Gastroesophageal sphincter (tissue), 4 donors: ENCODE measurements at regions not wholly inside any gene's neighbourhood (a gene's known extent, or its start where the extent isn't known, plus 50 kb on each side); places are given as distances from the start of the nearest gene placed in this dataset.

Experiments
- ATAC-seq: fragments of 150-250 bp; one replicate; pipeline ENCODE4 v1.9.1; 2016; ENCODE audit warnings: mild to moderate bottlenecking, moderate library complexity
- H3K27ac ChIP-seq, 4 donors: fragments of 200-600 bp; sonication (generic) in 3 of 4; 1 replicate in 3 of 4; 2 replicates in 1 of 4; pipeline ENCODE4 v1.5.1; 2016 to 2019
- H3K27me3 ChIP-seq: fragments of 200-600 bp; sonication (generic); one replicate; pipeline ENCODE4 v1.5.1; 2019
- H3K36me3 ChIP-seq, 2 donors: fragments of 200-600 bp; sonication (generic); one replicate each; pipeline ENCODE4 v1.5.1; 2019; ENCODE audit warnings: control low read depth in 1 of 2
- H3K4me1 ChIP-seq, 3 donors: fragments of 200-600 bp; sonication (generic); 1 replicate in 2 of 3; 2 replicates in 1 of 3; pipeline ENCODE4 v1.5.1; 2016 to 2019; ENCODE audit warnings: control low read depth in 2 of 3
- H3K4me3 ChIP-seq, 2 donors: fragments of 200-600 bp; sonication (generic); one replicate each; pipeline ENCODE4 v1.5.1; 2019; ENCODE audit warnings: mild to moderate bottlenecking in 1 of 2, moderate library complexity in 1 of 2
- H3K9me3 ChIP-seq, 3 donors: fragments of 200-600 bp; sonication (generic); one replicate each; pipeline ENCODE4 v1.5.1; 2017 to 2019; ENCODE audit warnings: control low read depth in 2 of 3
- CTCF ChIP-seq, 4 experiments: fragments of 200-600 bp in 2 of 4; fragments of 450-650 bp in 2 of 4; sonication (generic) in 1 of 4; IDR thresholded peaks; one replicate each; pipeline ENCODE4 v1.5.1; 2017 to 2019; ENCODE audit warnings: antibody characterized with exemption in 4 of 4, mild to moderate bottlenecking in 2 of 4, moderate library complexity in 2 of 4
- EP300 ChIP-seq: sonication (generic); formaldehyde crosslinking; IDR thresholded peaks from one replicate; pipeline ENCODE4 v1.6.1; 2017; ENCODE audit warnings: antibody characterized with exemption, mild to moderate bottlenecking
- POLR2A ChIP-seq, 2 donors: fragments of 450-650 bp; IDR thresholded peaks; one replicate each; pipeline ENCODE4 v1.6.1; 2017; ENCODE audit warnings: antibody characterized with exemption in 2 of 2, mild to moderate bottlenecking in 2 of 2, moderate library complexity in 1 of 2
- POLR2AphosphoS5 ChIP-seq: sonication (generic); formaldehyde crosslinking; IDR thresholded peaks from one replicate; pipeline ENCODE4 v1.6.1; 2017; ENCODE audit warnings: antibody characterized with exemption
- WGBS, 2 donors: methylation state at CpG; one replicate each; pipeline ENCODE4 v1.1.5; 2018; ENCODE audit warnings: low coverage in 1 of 2; 5-methylcytosine and 5-hydroxymethylcytosine counted together

- WGBS, 2 donors: 97 to 100% methylated on average over 1 to 2 of the region's 2 CpGs
- Histone ChIP-seq H3K4me1 (peaks cover 0 to 8% (median 0%) of the 10 kb centered on the region in 3 donors), H3K36me3 (no peaks in the 10 kb centered on the region), H3K4me3 (no peak overlapping the region), H3K27me3 (no peaks in the 10 kb centered on the region), H3K27ac (no peak overlapping the region), H3K9me3 (no peaks in the 10 kb centered on the region)
- TF ChIP-seq EP300: no peak
- TF ChIP-seq CTCF (IDR thresholded peaks at IDR 0.05): no peak
- no peak for TF ChIP-seq POLR2A (IDR thresholded peaks at IDR 0.05)
- TF ChIP-seq POLR2AphosphoS5: no peak
- ATAC-seq: no peak
These were observed 563.8 kb downstream of the COL12A1 start for GRCh38 chr6:74642101-74642500.

DNA sequence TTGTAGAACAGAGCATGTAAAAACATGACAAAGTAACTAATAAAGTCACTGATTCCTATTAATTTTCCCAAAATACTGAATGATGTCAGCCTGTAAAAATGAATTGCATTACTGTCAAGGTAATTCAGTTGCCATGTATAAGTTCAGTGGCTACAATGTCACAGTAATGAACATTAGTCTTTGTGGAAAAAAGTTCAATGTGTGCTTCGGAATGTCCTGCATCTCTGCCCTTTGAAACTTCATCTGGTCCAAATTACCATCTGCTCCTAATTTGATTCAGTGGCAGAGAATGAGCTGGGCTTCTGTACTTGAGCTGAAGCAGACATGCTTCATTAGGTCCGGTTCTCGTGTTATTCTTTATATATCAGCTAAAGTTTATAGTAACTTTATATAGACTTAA lies 567.4 kb downstream of the COL12A1 start:
- Histone ChIP-seq H3K4me1 (peaks cover 0 to 8% (median 0%) of the 10 kb centered on the region in 3 donors), H3K4me3 (no peak overlapping the region), H3K27me3 (no peaks in the 10 kb centered on the region), H3K9me3 (no peaks in the 10 kb centered on the region), H3K36me3 (no peaks in the 10 kb centered on the region), H3K27ac (no peak overlapping the region)
- no peak for TF ChIP-seq POLR2AphosphoS5
- no peak for TF ChIP-seq POLR2A (IDR thresholded peaks at IDR 0.05)
- TF ChIP-seq EP300: no peak
- no peak for TF ChIP-seq CTCF (IDR thresholded peaks at IDR 0.05)
- WGBS, 2 donors: 20 to 43% methylated on average over 3 of the region's 3 CpGs
- ATAC-seq: no peak

DNA sequence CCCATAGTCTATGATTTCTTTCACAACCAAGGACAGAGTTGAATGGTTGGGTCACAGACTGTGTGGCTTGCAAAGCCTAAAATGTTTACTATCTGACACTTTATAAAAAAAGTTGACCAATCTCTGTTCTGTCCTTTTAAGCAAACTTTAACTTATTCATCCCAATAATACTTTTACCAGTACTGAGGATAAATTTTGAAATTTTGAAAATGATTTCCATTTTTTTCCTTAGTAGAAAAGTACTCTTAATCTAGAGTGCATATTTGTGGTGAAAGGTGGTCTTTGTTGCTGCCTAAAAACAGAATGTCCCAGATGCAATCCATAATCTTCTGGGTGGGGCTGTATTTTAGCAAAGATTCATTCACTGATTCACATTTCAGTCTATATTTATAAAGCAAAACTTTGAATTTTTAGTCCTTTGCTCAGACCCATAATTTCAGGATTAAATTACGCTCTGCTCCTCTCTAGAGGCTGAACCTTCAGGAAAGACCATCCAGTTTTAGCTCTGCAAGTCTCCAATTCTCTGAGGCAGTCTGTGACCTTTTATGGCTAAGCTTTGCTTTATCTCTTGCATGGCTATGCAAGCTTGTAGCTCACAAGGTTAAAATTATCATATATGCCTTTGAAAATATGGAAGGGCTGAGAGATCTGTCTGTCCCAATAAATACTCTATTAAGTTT lies 573.5 kb downstream of the COL12A1 start:
- WGBS, 2 donors: 80 to 100% methylated on average over 1 of the region's 1 CpG
- ATAC-seq: no peak
- no peaks in the 10 kb centered on the region for H3K27me3 ChIP-seq
- H3K4me1 ChIP-seq: no peaks in the 10 kb centered on the region
- no peak for TF ChIP-seq POLR2A (IDR thresholded peaks at IDR 0.05)
- no peak for TF ChIP-seq EP300
- no peak for TF ChIP-seq CTCF (IDR thresholded peaks at IDR 0.05)
- no peak for TF ChIP-seq POLR2AphosphoS5
- no peaks in the 10 kb centered on the region for H3K36me3 ChIP-seq
- peaks cover 0 to 7% (median 0%) of the 10 kb centered on the region in 3 donors for H3K9me3 ChIP-seq
- H3K4me3 ChIP-seq: no peak overlapping the region
- no peak overlapping the region for H3K27ac ChIP-seq

- no peak for ATAC-seq
- 44 to 52% methylated on average over 2 of the region's 2 CpGs for WGBS, 2 donors
- Histone ChIP-seq H3K36me3 (no peaks in the 10 kb centered on the region), H3K4me3 (no peak overlapping the region), H3K9me3 (peaks cover 0 to 7% (median 0%) of the 10 kb centered on the region in 3 donors), H3K4me1 (no peaks in the 10 kb centered on the region), H3K27me3 (no peaks in the 10 kb centered on the region), H3K27ac (no peak overlapping the region)
- no peak for TF ChIP-seq EP300
- TF ChIP-seq POLR2AphosphoS5: no peak
- no peak for TF ChIP-seq POLR2A (IDR thresholded peaks at IDR 0.05)
- TF ChIP-seq CTCF (IDR thresholded peaks at IDR 0.05): no peak
These were observed 574.3 kb downstream of the COL12A1 start for GRCh38 chr6:74631564-74631963.

GRCh38 chr6:74626288-74626687 lies 579.6 kb downstream of the COL12A1 start:
- WGBS, 2 donors: 80% methylated on average over 1 of the region's 4 CpGs; no CpG with 5 or more reads in 1 of the 2 donors
- H3K4me1 ChIP-seq: no peaks in the 10 kb centered on the region
- H3K27ac ChIP-seq: no peak overlapping the region
- ATAC-seq: no peak
- H3K4me3 ChIP-seq: no peak overlapping the region
- H3K36me3 ChIP-seq: no peaks in the 10 kb centered on the region
- TF ChIP-seq POLR2A (IDR thresholded peaks at IDR 0.05) (no peak), EP300 (no peak), POLR2AphosphoS5 (no peak), CTCF (IDR thresholded peaks at IDR 0.05) (no peak)
- peaks cover 0 to 11% (median 0%) of the 10 kb centered on the region in 3 donors for H3K9me3 ChIP-seq
- H3K27me3 ChIP-seq: no peaks in the 10 kb centered on the region
